ENCODE measurements at regions not wholly inside any gene's neighbourhood (a gene's known extent, or its start where the extent isn't known, plus 50 kb on each side); places are given as distances from the start of the nearest gene placed in this dataset.

DNA sequence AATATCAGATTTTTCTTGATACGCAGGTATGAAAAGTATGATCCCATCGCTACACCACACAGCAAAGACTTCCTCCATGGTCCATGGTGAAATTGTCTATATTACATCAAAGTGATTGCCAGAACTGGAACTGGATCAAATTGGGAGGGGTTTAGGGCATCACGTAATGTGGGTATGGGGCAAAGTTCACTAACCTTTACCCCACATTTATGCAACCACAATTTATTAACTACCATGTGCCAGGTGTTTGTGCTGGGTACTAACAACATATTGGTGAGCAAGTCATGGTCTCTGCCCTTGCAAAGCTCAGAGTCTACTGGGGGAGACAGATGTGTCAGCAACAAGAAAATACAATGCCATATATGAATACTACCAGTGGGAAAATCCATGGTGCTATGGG is 258.9 kb downstream of the SUDS3 start:
- no peak overlapping the region for H2AFZ ChIP-seq (ENCODE audit: low read length)
- ATAC-seq (no peak), FAIRE-seq (no peak), DNase-seq (ENCODE audit: low spot score) (no peak)
- no peaks in the 10 kb centered on the region for H3K36me3 ChIP-seq (replicated peaks in 1 of 2; ENCODE audit: control insufficient read depth in 1 of 2, insufficient read depth in 2 of 2, low read length in 2 of 2)
- no peaks in the 10 kb centered on the region for H3K4me1 ChIP-seq (ENCODE audit: insufficient read depth, low read length)
- no peak overlapping the region for H3K27ac ChIP-seq (ENCODE audit: extremely low read length, insufficient read depth, low read length)
- no peak overlapping the region for H3K4me2 ChIP-seq (ENCODE audit: low read depth, low read length)
- ChIA-PET CTCF (ENCODE audit: low intra/inter-chr PET ratio, low total read pairs) (no interaction called here), POLR2A (no interaction called here)
- intact Hi-C loops (cut with micrococcal nuclease; ENCODE audit: unreplicated experiment) (no loop called here), in situ Hi-C loops (cut with HindIII; ENCODE audit: extremely low pct_ligation_motif_present, low pct_unique_long_range_greater_than_20kb) (no loop called here)
- H3K4me3 ChIP-seq (replicated peaks in 1 of 3; ENCODE audit: insufficient read depth in 1 of 3, low read depth in 2 of 3, low read length in 3 of 3), result no peak overlapping the region
- no peaks in the 10 kb centered on the region for H4K20me1 ChIP-seq (ENCODE audit: insufficient read depth, low read length)
- no peaks in the 10 kb centered on the region; a peak in 1 of 5 replicates for H3K27me3 ChIP-seq (ENCODE audit: control insufficient read depth in 1 of 2, insufficient read depth in 2 of 2, low read length in 2 of 2)
- no peaks in the 10 kb centered on the region for H3K79me2 ChIP-seq (ENCODE audit: insufficient read depth, low read length)
- no peaks in the 10 kb centered on the region for H3K9me3 ChIP-seq (ENCODE audit: low read length)
- WGBS (ENCODE audit: low lambda C conversion rate), result 50% methylated on average over 3 of the region's 3 CpGs
- TF ChIP-seq GATAD1 (CRISPR knock-in tag; IDR thresholded peaks at IDR 0.05), result no peak
- no peak for TF ChIP-seq ZNF205 (CRISPR knock-in tag; IDR thresholded peaks at IDR 0.05)
- TF ChIP-seq FOXK2 (IDR thresholded peaks at IDR 0.05), result no peak
- no peak for TF ChIP-seq ZSCAN20 (CRISPR knock-in tag; IDR thresholded peaks at IDR 0.05; ENCODE audit: borderline replicate concordance)
- TF ChIP-seq, protein P1, sequence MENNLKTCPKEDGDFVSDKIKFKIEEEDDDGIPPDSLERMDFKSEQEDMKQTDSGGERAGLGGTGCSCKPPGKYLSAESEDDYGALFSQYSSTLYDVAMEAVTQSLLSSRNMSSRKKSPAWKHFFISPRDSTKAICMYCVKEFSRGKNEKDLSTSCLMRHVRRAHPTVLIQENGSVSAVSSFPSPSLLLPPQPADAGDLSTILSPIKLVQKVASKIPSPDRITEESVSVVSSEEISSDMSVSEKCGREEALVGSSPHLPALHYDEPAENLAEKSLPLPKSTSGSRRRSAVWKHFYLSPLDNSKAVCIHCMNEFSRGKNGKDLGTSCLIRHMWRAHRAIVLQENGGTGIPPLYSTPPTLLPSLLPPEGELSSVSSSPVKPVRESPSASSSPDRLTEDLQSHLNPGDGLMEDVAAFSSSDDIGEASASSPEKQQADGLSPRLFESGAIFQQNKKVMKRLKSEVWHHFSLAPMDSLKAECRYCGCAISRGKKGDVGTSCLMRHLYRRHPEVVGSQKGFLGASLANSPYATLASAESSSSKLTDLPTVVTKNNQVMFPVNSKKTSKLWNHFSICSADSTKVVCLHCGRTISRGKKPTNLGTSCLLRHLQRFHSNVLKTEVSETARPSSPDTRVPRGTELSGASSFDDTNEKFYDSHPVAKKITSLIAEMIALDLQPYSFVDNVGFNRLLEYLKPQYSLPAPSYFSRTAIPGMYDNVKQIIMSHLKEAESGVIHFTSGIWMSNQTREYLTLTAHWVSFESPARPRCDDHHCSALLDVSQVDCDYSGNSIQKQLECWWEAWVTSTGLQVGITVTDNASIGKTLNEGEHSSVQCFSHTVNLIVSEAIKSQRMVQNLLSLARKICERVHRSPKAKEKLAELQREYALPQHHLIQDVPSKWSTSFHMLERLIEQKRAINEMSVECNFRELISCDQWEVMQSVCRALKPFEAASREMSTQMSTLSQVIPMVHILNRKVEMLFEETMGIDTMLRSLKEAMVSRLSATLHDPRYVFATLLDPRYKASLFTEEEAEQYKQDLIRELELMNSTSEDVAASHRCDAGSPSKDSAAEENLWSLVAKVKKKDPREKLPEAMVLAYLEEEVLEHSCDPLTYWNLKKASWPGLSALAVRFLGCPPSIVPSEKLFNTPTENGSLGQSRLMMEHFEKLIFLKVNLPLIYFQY (CRISPR knock-in tag; IDR thresholded peaks at IDR 0.05; ENCODE audit: borderline replicate concordance), result no peak
- TF ChIP-seq ZNF24 (IDR thresholded peaks at IDR 0.05), result no peak
- no peak for TF ChIP-seq SSRP1 (CRISPR knock-in tag; IDR thresholded peaks at IDR 0.05)
- no peak for TF ChIP-seq ZSCAN31 (CRISPR knock-in tag; IDR thresholded peaks at IDR 0.05; ENCODE audit: low read depth)
- TF ChIP-seq ZNF253 (CRISPR knock-in tag; IDR thresholded peaks at IDR 0.05; ENCODE audit: borderline replicate concordance), result no peak
- TF ChIP-seq, protein P2, sequence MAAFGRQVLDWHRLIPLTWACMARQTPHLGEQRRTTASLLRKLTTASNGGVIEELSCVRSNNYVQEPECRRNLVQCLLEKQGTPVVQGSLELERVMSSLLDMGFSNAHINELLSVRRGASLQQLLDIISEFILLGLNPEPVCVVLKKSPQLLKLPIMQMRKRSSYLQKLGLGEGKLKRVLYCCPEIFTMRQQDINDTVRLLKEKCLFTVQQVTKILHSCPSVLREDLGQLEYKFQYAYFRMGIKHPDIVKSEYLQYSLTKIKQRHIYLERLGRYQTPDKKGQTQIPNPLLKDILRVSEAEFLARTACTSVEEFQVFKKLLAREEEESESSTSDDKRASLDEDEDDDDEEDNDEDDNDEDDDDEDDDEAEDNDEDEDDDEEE (CRISPR knock-in tag; IDR thresholded peaks at IDR 0.05), result no peak
- TF ChIP-seq CREM (IDR thresholded peaks at IDR 0.05), result no peak
- TF ChIP-seq CREM (CRISPR knock-in tag; IDR thresholded peaks at IDR 0.05), result no peak
- no peak for TF ChIP-seq ATRX (CRISPR knock-in tag; IDR thresholded peaks at IDR 0.05; ENCODE audit: borderline replicate concordance)
- no peak for TF ChIP-seq ZNF616 (CRISPR knock-in tag; IDR thresholded peaks at IDR 0.05; ENCODE audit: low read depth)
- TF ChIP-seq FOXJ3 (CRISPR knock-in tag; IDR thresholded peaks at IDR 0.05; ENCODE audit: borderline replicate concordance), result no peak
- TF ChIP-seq HIVEP1 (CRISPR knock-in tag; IDR thresholded peaks at IDR 0.05), result no peak
- no peak for TF ChIP-seq STAG1 (CRISPR knock-in tag; IDR thresholded peaks at IDR 0.05)
- no peak overlapping the region for H3K9ac ChIP-seq (ENCODE audit: insufficient read depth, low read depth, low read length)
- BruUV-seq (replicated peaks), result no TSS peak
